ENCODE measurements at regions not wholly inside any gene's neighbourhood (a gene's known extent, or its start where the extent isn't known, plus 50 kb on each side); places are given as distances from the start of the nearest gene placed in this dataset.

- peak; percentile 85 to 87 for ATAC-seq
Measured at GRCh38 chr1:221439008-221439746, 302.7 kb downstream of the DUSP10 start.

GRCh38 chr1:221439747-221440501 is 302.0 kb downstream of the DUSP10 start:
- peak; percentile 85 to 86 for ATAC-seq

GRCh38 chr1:221440658-221441057 is 301.2 kb downstream of the DUSP10 start:
- no peak for ATAC-seq

GRCh38 chr1:221442056-221442455 is 299.8 kb downstream of the DUSP10 start:
- ATAC-seq: no peak

- no peak for ATAC-seq
Measured at GRCh38 chr1:221444346-221444745, 297.5 kb downstream of the DUSP10 start.

GRCh38 chr1:221448585-221449175 is 293.2 kb downstream of the DUSP10 start:
- no peak for ATAC-seq

- no peak for ATAC-seq
Measured at GRCh38 chr1:221449194-221449593, 292.7 kb downstream of the DUSP10 start.

- ATAC-seq: peak; percentile 97 to 100
Measured at GRCh38 chr1:221449801-221450470, 292.0 kb downstream of the DUSP10 start.

- ATAC-seq: no peak
Measured at GRCh38 chr1:221451741-221452140, 290.1 kb downstream of the DUSP10 start.

- no peak for ATAC-seq
Measured at GRCh38 chr1:221454096-221454495, 287.8 kb downstream of the DUSP10 start.

- ATAC-seq: no peak
Measured at GRCh38 chr1:221456918-221457317, 285.0 kb downstream of the DUSP10 start.

- no peak for ATAC-seq
Measured at GRCh38 chr1:221457685-221458446, 284.0 kb downstream of the DUSP10 start.

- no peak for ATAC-seq
Measured at GRCh38 chr1:221458447-221459156, 283.3 kb downstream of the DUSP10 start.

- no peak for ATAC-seq
Measured at GRCh38 chr1:221459558-221459957, 282.3 kb downstream of the DUSP10 start.

- ATAC-seq: no peak
Measured at GRCh38 chr1:221462345-221462744, 279.5 kb downstream of the DUSP10 start.

- no peak for ATAC-seq
Measured at GRCh38 chr1:221468546-221468945, 273.3 kb downstream of the DUSP10 start.

- no peak for ATAC-seq
Measured at GRCh38 chr1:221469476-221469875, 272.4 kb downstream of the DUSP10 start.

GRCh38 chr1:221470000-221470698 is 271.7 kb downstream of the DUSP10 start:
- no peak for ATAC-seq

- ATAC-seq: no peak
Measured at GRCh38 chr1:221473411-221473810, 268.5 kb downstream of the DUSP10 start.

GRCh38 chr1:221477252-221477651 is 264.6 kb downstream of the DUSP10 start:
- ATAC-seq: no peak
